HCEC 1CT (cell line): ENCODE measurements at regions not wholly inside any gene's neighbourhood (a gene's known extent, or its start where the extent isn't known, plus 50 kb on each side); places are given as distances from the start of the nearest gene placed in this dataset.
A peak's percentile ranks its signal among the peaks of the same experiment; 100 is the strongest.

ENCODE experiments used
- DNase-seq: peaks from one replicate; pipeline ENCODE4 v3.0.0-alpha.2; 2017

- no peak for DNase-seq
Measured at GRCh38 chr12:77722536-77722935, 108.2 kb upstream of the NAV3 start.

- DNase-seq = peak; percentile 30
Measured at GRCh38 chr12:77720258-77720657, 110.4 kb upstream of the NAV3 start.

GRCh38 chr12:77710209-77710608 lies 120.5 kb upstream of the NAV3 start:
- DNase-seq = no peak

GRCh38 chr12:77697126-77697525 lies 133.6 kb upstream of the NAV3 start:
- no peak for DNase-seq

- no peak for DNase-seq
Measured at GRCh38 chr12:77696183-77696582, 134.5 kb upstream of the NAV3 start.

GRCh38 chr12:77689510-77690086 lies 141.1 kb upstream of the NAV3 start:
- no peak for DNase-seq

GRCh38 chr12:77687321-77687720 lies 143.4 kb upstream of the NAV3 start:
- DNase-seq = no peak

GRCh38 chr12:77686760-77687159 lies 143.9 kb upstream of the NAV3 start:
- DNase-seq = no peak

GRCh38 chr12:77685901-77686300 lies 144.8 kb upstream of the NAV3 start:
- DNase-seq = no peak

GRCh38 chr12:77685112-77685511 lies 145.6 kb upstream of the NAV3 start:
- peak; percentile 67 for DNase-seq

GRCh38 chr12:77682488-77682887 lies 148.2 kb upstream of the NAV3 start:
- DNase-seq = no peak

- DNase-seq = no peak
Measured at GRCh38 chr12:77681726-77682125, 149.0 kb upstream of the NAV3 start.

- no peak for DNase-seq
Measured at GRCh38 chr12:77679686-77680085, 151.0 kb upstream of the NAV3 start.

- DNase-seq = no peak
Measured at GRCh38 chr12:77678621-77679020, 152.1 kb upstream of the NAV3 start.

GRCh38 chr12:77667101-77667500 lies 163.6 kb upstream of the NAV3 start:
- no peak for DNase-seq

GRCh38 chr12:77648716-77649115 lies 182.0 kb upstream of the NAV3 start:
- DNase-seq = no peak

GRCh38 chr12:77645966-77646598 lies 184.6 kb upstream of the NAV3 start:
- no peak for DNase-seq

- no peak for DNase-seq
Measured at GRCh38 chr12:77644915-77645605, 185.6 kb upstream of the NAV3 start.

- no peak for DNase-seq
Measured at GRCh38 chr12:77642246-77642645, 188.4 kb upstream of the NAV3 start.

- no peak for DNase-seq
Measured at GRCh38 chr12:77640356-77640755, 190.3 kb upstream of the NAV3 start.

GRCh38 chr12:77630790-77631445 lies 199.8 kb upstream of the NAV3 start:
- no peak for DNase-seq

- no peak for DNase-seq
Measured at GRCh38 chr12:77630344-77630743, 200.3 kb upstream of the NAV3 start.

- DNase-seq = no peak
Measured at GRCh38 chr12:77629141-77629540, 201.6 kb upstream of the NAV3 start.

GRCh38 chr12:77625441-77625840 lies 205.3 kb upstream of the NAV3 start:
- DNase-seq = peak; percentile 91
